Endothelial cell of umbilical vein (primary cell): ENCODE measurements at regions not wholly inside any gene's neighbourhood (a gene's known extent, or its start where the extent isn't known, plus 50 kb on each side); places are given as distances from the start of the nearest gene placed in this dataset.

Source experiments
- EZH2 ChIP-seq: IDR thresholded peaks from 2 replicates; pipeline ENCODE4 v1.6.1; 2012; ENCODE audit warnings: borderline replicate concordance, low read depth, mild to moderate bottlenecking, moderate library complexity, low read length, inconsistent platforms; ENCODE audit not compliant: severe bottlenecking
- FOS ChIP-seq: IDR thresholded peaks from 2 replicates; pipeline ENCODE4 v1.6.1; 2011; ENCODE audit warnings: mild to moderate bottlenecking, low read length, moderate library complexity, borderline replicate concordance; ENCODE audit not compliant: insufficient read depth
- GATA2 ChIP-seq: IDR thresholded peaks from 2 replicates; pipeline ENCODE4 v1.7.0; 2011; ENCODE audit warnings: low read depth, mild to moderate bottlenecking, moderate library complexity, mixed read lengths, low read length; ENCODE audit not compliant: insufficient read length, insufficient read depth
- JUN ChIP-seq: IDR thresholded peaks from 2 replicates; pipeline ENCODE4 v1.6.1; 2011; ENCODE audit warnings: borderline replicate concordance, low read depth; ENCODE audit not compliant: insufficient read length, insufficient read depth
- MAX ChIP-seq: IDR thresholded peaks from 2 replicates; pipeline ENCODE4 v1.6.1; 2011; ENCODE audit not compliant: insufficient read depth, insufficient read length
- MYC ChIP-seq: IDR thresholded peaks from one replicate; pipeline ENCODE4 v1.6.1; 2011; ENCODE audit warnings: mild to moderate bottlenecking, low read depth, low read length
- POLR2A ChIP-seq: IDR thresholded peaks from 2 replicates; pipeline ENCODE4 v1.6.1; 2012; ENCODE audit warnings: low read depth, mild to moderate bottlenecking, control low read depth, low read length
- POLR2AphosphoS5 ChIP-seq: IDR thresholded peaks from 2 replicates; pipeline ENCODE4 v1.6.1; 2012; ENCODE audit warnings: low read depth, mild to moderate bottlenecking, control low read depth, low read length, moderate library complexity; ENCODE audit not compliant: insufficient read depth
- TF ChIP-seq, protein P1 (sequence below), 2 donors: IDR thresholded peaks; 1 replicate in 1 of 2; 2 replicates in 1 of 2; pipeline ENCODE4 v1.5.1; 2011; ENCODE audit warnings: low read length in 2 of 2, mild to moderate bottlenecking in 2 of 2, moderate library complexity in 2 of 2, control low read depth in 1 of 2, inconsistent platforms in 1 of 2, low read depth in 1 of 2; ENCODE audit not compliant: insufficient read depth in 1 of 2; ENCODE audit errors: extremely low read depth in 1 of 2

GRCh38 chr3:162398554-162398953 lies 901.9 kb downstream of the OTOL1 start:
- TF ChIP-seq JUN (no peak), MYC (no peak), POLR2AphosphoS5 (no peak), POLR2A (no peak), MAX (no peak), EZH2 (no peak), GATA2 (no peak), FOS (no peak)
- TF ChIP-seq, protein P1, sequence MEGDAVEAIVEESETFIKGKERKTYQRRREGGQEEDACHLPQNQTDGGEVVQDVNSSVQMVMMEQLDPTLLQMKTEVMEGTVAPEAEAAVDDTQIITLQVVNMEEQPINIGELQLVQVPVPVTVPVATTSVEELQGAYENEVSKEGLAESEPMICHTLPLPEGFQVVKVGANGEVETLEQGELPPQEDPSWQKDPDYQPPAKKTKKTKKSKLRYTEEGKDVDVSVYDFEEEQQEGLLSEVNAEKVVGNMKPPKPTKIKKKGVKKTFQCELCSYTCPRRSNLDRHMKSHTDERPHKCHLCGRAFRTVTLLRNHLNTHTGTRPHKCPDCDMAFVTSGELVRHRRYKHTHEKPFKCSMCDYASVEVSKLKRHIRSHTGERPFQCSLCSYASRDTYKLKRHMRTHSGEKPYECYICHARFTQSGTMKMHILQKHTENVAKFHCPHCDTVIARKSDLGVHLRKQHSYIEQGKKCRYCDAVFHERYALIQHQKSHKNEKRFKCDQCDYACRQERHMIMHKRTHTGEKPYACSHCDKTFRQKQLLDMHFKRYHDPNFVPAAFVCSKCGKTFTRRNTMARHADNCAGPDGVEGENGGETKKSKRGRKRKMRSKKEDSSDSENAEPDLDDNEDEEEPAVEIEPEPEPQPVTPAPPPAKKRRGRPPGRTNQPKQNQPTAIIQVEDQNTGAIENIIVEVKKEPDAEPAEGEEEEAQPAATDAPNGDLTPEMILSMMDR (IDR thresholded peaks at IDR 0.05; ENCODE audit: extremely low read depth in 1 of 2, insufficient read depth in 1 of 2, low read depth in 1 of 2, low read length in 2 of 2): no peak
